GM23248 (cell line): ENCODE measurements at regions not wholly inside any gene's neighbourhood (a gene's known extent, or its start where the extent isn't known, plus 50 kb on each side); places are given as distances from the start of the nearest gene placed in this dataset.
"Not testable (repeated sequence)": the region's sequence is repeated elsewhere in the genome, so short reads cannot be mapped to it uniquely, and the experiment has no call there.

Experiments used
- DNase-seq: peaks from one replicate; pipeline ENCODE4 v3.0.0-alpha.2; 2015
- H2AFZ ChIP-seq: fragments of 200-600 bp; sonication (generic); 2 replicates; pipeline ENCODE4 v1.6.1; 2016; ENCODE audit warnings: antibody characterized with exemption
- H3F3A ChIP-seq: fragments of 200-600 bp; sonication (generic); 2 replicates; pipeline ENCODE4 v1.6.1; 2016; ENCODE audit warnings: mild to moderate bottlenecking, antibody characterized with exemption, mixed run types; ENCODE audit not compliant: insufficient read depth
- H3K27ac ChIP-seq: fragments of 200-600 bp; sonication (generic); 2 replicates; pipeline ENCODE4 v1.5.1; 2016; ENCODE audit warnings: mild to moderate bottlenecking
- H3K27me3 ChIP-seq: fragments of 200-600 bp; sonication (generic); replicated peaks from 2 replicates; pipeline ENCODE4 v1.6.1; 2016; ENCODE audit warnings: mild to moderate bottlenecking; ENCODE audit not compliant: insufficient read depth
- H3K36me3 ChIP-seq: fragments of 200-600 bp; sonication (generic); 2 replicates; pipeline ENCODE4 v1.6.1; 2016; ENCODE audit warnings: low read depth, mild to moderate bottlenecking
- H3K4me1 ChIP-seq: fragments of 200-600 bp; sonication (generic); 2 replicates; pipeline ENCODE4 v1.6.1; 2016; ENCODE audit warnings: mild to moderate bottlenecking; ENCODE audit not compliant: insufficient read depth
- H3K4me2 ChIP-seq: fragments of 200-600 bp; sonication (generic); one replicate; pipeline ENCODE4 v1.6.1; 2016; ENCODE audit warnings: mild to moderate bottlenecking; ENCODE audit not compliant: unreplicated experiment
- H3K4me3 ChIP-seq: fragments of 200-600 bp; sonication (generic); 2 replicates; pipeline ENCODE4 v1.5.1; 2016; ENCODE audit warnings: mild to moderate bottlenecking
- H3K79me2 ChIP-seq: fragments of 200-600 bp; sonication (generic); 2 replicates; pipeline ENCODE4 v1.6.1; 2016; ENCODE audit warnings: mild to moderate bottlenecking; ENCODE audit not compliant: insufficient read depth
- H3K9ac ChIP-seq: fragments of 200-600 bp; sonication (generic); 2 replicates; pipeline ENCODE4 v1.6.1; 2016; ENCODE audit warnings: mild to moderate bottlenecking
- H3K9me2 ChIP-seq: fragments of 200-600 bp; sonication (generic); 2 replicates; pipeline ENCODE4 v1.6.1; 2016; ENCODE audit warnings: mixed run types, mild to moderate bottlenecking, moderate library complexity; ENCODE audit not compliant: insufficient read depth
- H3K9me3 ChIP-seq: fragments of 200-600 bp; sonication (generic); one replicate; pipeline ENCODE4 v1.6.1; 2017; ENCODE audit warnings: low read depth
- H4K20me1 ChIP-seq: fragments of 200-600 bp; sonication (generic); 2 replicates; pipeline ENCODE4 v1.6.0; 2016; ENCODE audit not compliant: insufficient read depth
- EZH2 ChIP-seq: fragments of 200-600 bp; sonication (generic); IDR thresholded peaks from 2 replicates; pipeline ENCODE4 v1.6.1; 2018; ENCODE audit warnings: antibody characterized with exemption, mild to moderate bottlenecking; ENCODE audit not compliant: insufficient read depth, poor library complexity, severe bottlenecking
- EZH2phosphoT487 ChIP-seq: fragments of 200-600 bp; sonication (generic); IDR thresholded peaks from 2 replicates; pipeline ENCODE4 v1.6.1; 2018; ENCODE audit warnings: antibody characterized with exemption, moderate library complexity, mild to moderate bottlenecking, low read depth; ENCODE audit not compliant: insufficient read depth
- WGBS, 2 experiments: methylation state at CpG; one replicate each; pipeline ENCODE4 v1.1.6; 2015 to 2017; ENCODE audit warnings: low lambda C conversion rate in 2 of 2, low coverage in 1 of 2; ENCODE audit errors: missing lambda C conversion rate in 2 of 2; 5-methylcytosine and 5-hydroxymethylcytosine counted together
- in situ Hi-C: fragments of 300-500 bp; cut with MboI; formaldehyde crosslinking; loops from 2 replicates; pipeline ENCODE4 v1.15.0; 2020

- no peaks in the 10 kb centered on the region for H3K79me2 ChIP-seq
- H3K4me1 ChIP-seq = no peaks in the 10 kb centered on the region
- H2AFZ ChIP-seq = no peak overlapping the region
- no peaks in the 10 kb centered on the region for H3K36me3 ChIP-seq
- no peak overlapping the region for H3K9ac ChIP-seq
- TF ChIP-seq EZH2 (no peak), EZH2phosphoT487 (no peak)
- no peaks in the 10 kb centered on the region for H3F3A ChIP-seq
- H3K9me3 ChIP-seq = no peaks in the 10 kb centered on the region
- no peak overlapping the region for H3K4me2 ChIP-seq
- no peaks in the 10 kb centered on the region; the same call in 1 of the 2 replicates for H3K27me3 ChIP-seq
- H3K9me2 ChIP-seq = no peaks in the 10 kb centered on the region
- 29 to 34% methylated on average over 1 of the region's 1 CpG for WGBS, 2 experiments
- no peak overlapping the region for H3K27ac ChIP-seq
- no peaks in the 10 kb centered on the region for H4K20me1 ChIP-seq
- in situ Hi-C loops = no loop called here
- no peak for DNase-seq
- H3K4me3 ChIP-seq = no peak overlapping the region
These were observed 175.0 kb downstream of the CTH start for GRCh38 chr1:70586046-70586445.

- WGBS, 2 experiments = 39 to 48% methylated on average over 3 of the region's 3 CpGs
- Histone ChIP-seq H3K4me1 (no peaks in the 10 kb centered on the region), H3K4me3 (no peak overlapping the region), H3K9ac (no peak overlapping the region), H4K20me1 (no peaks in the 10 kb centered on the region), H2AFZ (no peak overlapping the region), H3K36me3 (no peaks in the 10 kb centered on the region), H3K27me3 (no peaks in the 10 kb centered on the region; the same call in 1 of the 2 replicates), H3K27ac (no peak overlapping the region), H3K9me2 (no peaks in the 10 kb centered on the region), H3K9me3 (no peaks in the 10 kb centered on the region), H3F3A (no peaks in the 10 kb centered on the region), H3K4me2 (no peak overlapping the region), H3K79me2 (no peaks in the 10 kb centered on the region)
- no peak for TF ChIP-seq EZH2
- no peak for TF ChIP-seq EZH2phosphoT487
- DNase-seq = no peak
- in situ Hi-C loops = no loop called here
These were observed 176.9 kb downstream of the CTH start for GRCh38 chr1:70587872-70588366.

GRCh38 chr1:70593551-70593950, 182.5 kb downstream of the CTH start:
- H3F3A ChIP-seq, H3K79me2 ChIP-seq, DNase-seq, H3K9me3 ChIP-seq, H3K4me3 ChIP-seq, H3K4me2 ChIP-seq, H3K27me3 ChIP-seq, H3K9me2 ChIP-seq, H3K9ac ChIP-seq, H4K20me1 ChIP-seq, H3K4me1 ChIP-seq, H3K36me3 ChIP-seq, in situ Hi-C loops, H2AFZ ChIP-seq, H3K27ac ChIP-seq: not testable (repeated sequence)
- 47 to 49% methylated on average over 3 of the region's 3 CpGs for WGBS, 2 experiments

GRCh38 chr1:70608815-70609214, 197.7 kb downstream of the CTH start:
- TF ChIP-seq EZH2 (no peak), EZH2phosphoT487 (no peak)
- Histone ChIP-seq H3F3A (no peaks in the 10 kb centered on the region), H3K4me1 (no peaks in the 10 kb centered on the region), H4K20me1 (no peaks in the 10 kb centered on the region), H3K9me3 (no peaks in the 10 kb centered on the region), H2AFZ (no peak overlapping the region), H3K4me3 (no peak overlapping the region), H3K9me2 (no peaks in the 10 kb centered on the region), H3K27me3 (no peaks in the 10 kb centered on the region), H3K9ac (no peak overlapping the region), H3K36me3 (no peaks in the 10 kb centered on the region), H3K27ac (no peak overlapping the region), H3K4me2 (no peak overlapping the region), H3K79me2 (no peaks in the 10 kb centered on the region)
- WGBS, 2 experiments = 72 to 87% methylated on average over 2 of the region's 2 CpGs
- DNase-seq = no peak
- in situ Hi-C loops = no loop called here

GRCh38 chr1:70610164-70610563, 199.1 kb downstream of the CTH start:
- H4K20me1 ChIP-seq, H3K27ac ChIP-seq, H3K9me3 ChIP-seq, H3K4me2 ChIP-seq, DNase-seq, H3K9me2 ChIP-seq, H3K27me3 ChIP-seq, H3K36me3 ChIP-seq, H3K4me1 ChIP-seq, in situ Hi-C loops, H3K4me3 ChIP-seq, H3K9ac ChIP-seq, H3K79me2 ChIP-seq, H3F3A ChIP-seq, H2AFZ ChIP-seq: not testable (repeated sequence)
- 47 to 60% methylated on average over 3 of the region's 3 CpGs for WGBS, 2 experiments
